Peyer's patch (tissue), 4 donors: ENCODE measurements at regions not wholly inside any gene's neighbourhood (a gene's known extent, or its start where the extent isn't known, plus 50 kb on each side); places are given as distances from the start of the nearest gene placed in this dataset.

Source experiments
- DNase-seq, 3 donors: peaks; one replicate each; pipeline ENCODE4 v3.0.0-alpha.2; 2017 to 2019
- H3K27ac ChIP-seq, 4 donors: fragments of 200-600 bp; sonication (generic); one replicate each; pipeline ENCODE4 v1.5.1; 2016 to 2019
- H3K27me3 ChIP-seq, 2 donors: fragments of 200-600 bp; sonication (generic); one replicate each; pipeline ENCODE4 v1.5.1; 2019
- H3K36me3 ChIP-seq, 3 donors: fragments of 200-600 bp; sonication (generic); one replicate each; pipeline ENCODE4 v1.5.1; 2016 to 2019
- H3K4me1 ChIP-seq, 4 donors: fragments of 200-600 bp; sonication (generic); one replicate each; pipeline ENCODE4 v1.5.1; 2016 to 2019
- H3K4me3 ChIP-seq, 4 donors: fragments of 200-600 bp; sonication (generic); 1 replicate in 3 of 4; 2 replicates in 1 of 4; pipeline ENCODE4 v1.5.1; 2016 to 2019; ENCODE audit warnings: mild to moderate bottlenecking in 1 of 4
- H3K9me3 ChIP-seq, 4 donors: fragments of 200-600 bp; sonication (generic); one replicate each; pipeline ENCODE4 v1.5.1; 2016 to 2019; ENCODE audit warnings: mild to moderate bottlenecking in 1 of 4
- CTCF ChIP-seq, 6 experiments: fragments of 450-650 bp in 4 of 6; fragments of 200-600 bp in 2 of 6; sonication (generic) in 1 of 6; IDR thresholded peaks; one replicate each; pipeline ENCODE4 v1.5.1; 2017 to 2019; ENCODE audit warnings: antibody characterized with exemption in 6 of 6, mild to moderate bottlenecking in 3 of 6, moderate library complexity in 1 of 6
- POLR2A ChIP-seq, 2 donors: fragments of 450-650 bp; IDR thresholded peaks; one replicate each; pipeline ENCODE4 v1.5.1; 2017; ENCODE audit warnings: antibody characterized with exemption in 2 of 2, mild to moderate bottlenecking in 2 of 2, moderate library complexity in 2 of 2

GRCh38 chr4:81743731-81744435, 272.2 kb upstream of the RASGEF1B start:
- Histone ChIP-seq H3K27me3 (no peaks in the 10 kb centered on the region), H3K9me3 (no peaks in the 10 kb centered on the region), H3K4me1 (no peaks in the 10 kb centered on the region), H3K36me3 (no peaks in the 10 kb centered on the region), H3K4me3 (no peak overlapping the region), H3K27ac (no peak overlapping the region)
- DNase-seq, result no peak
- TF ChIP-seq CTCF (IDR thresholded peaks at IDR 0.05), result no peak
- no peak for TF ChIP-seq POLR2A (IDR thresholded peaks at IDR 0.05)

- Histone ChIP-seq H3K4me3 (no peak overlapping the region), H3K27ac (no peak overlapping the region), H3K9me3 (no peaks in the 10 kb centered on the region), H3K4me1 (no peaks in the 10 kb centered on the region), H3K36me3 (no peaks in the 10 kb centered on the region), H3K27me3 (no peaks in the 10 kb centered on the region)
- no peak for DNase-seq
- TF ChIP-seq POLR2A (IDR thresholded peaks at IDR 0.05) (no peak), CTCF (IDR thresholded peaks at IDR 0.05) (no peak)
Observed at GRCh38 chr4:81740487-81740886, 268.8 kb upstream of the RASGEF1B start.

- Histone ChIP-seq H3K36me3 (no peaks in the 10 kb centered on the region), H3K4me1 (no peaks in the 10 kb centered on the region), H3K27me3 (no peaks in the 10 kb centered on the region), H3K4me3 (no peak overlapping the region), H3K9me3 (no peaks in the 10 kb centered on the region), H3K27ac (no peak overlapping the region)
- no peak for DNase-seq
- no peak for TF ChIP-seq POLR2A (IDR thresholded peaks at IDR 0.05)
- no peak for TF ChIP-seq CTCF (IDR thresholded peaks at IDR 0.05)
Observed at GRCh38 chr4:81738891-81739290, 267.2 kb upstream of the RASGEF1B start.

GRCh38 chr4:81737865-81738559, 266.3 kb upstream of the RASGEF1B start:
- no peak overlapping the region for H3K27ac ChIP-seq
- no peaks in the 10 kb centered on the region for H3K4me1 ChIP-seq
- DNase-seq, result no peak
- no peaks in the 10 kb centered on the region for H3K9me3 ChIP-seq
- no peaks in the 10 kb centered on the region for H3K36me3 ChIP-seq
- no peaks in the 10 kb centered on the region for H3K27me3 ChIP-seq
- no peak overlapping the region for H3K4me3 ChIP-seq
- TF ChIP-seq POLR2A (IDR thresholded peaks at IDR 0.05), result no peak

GRCh38 chr4:81736324-81736723, 264.6 kb upstream of the RASGEF1B start:
- DNase-seq, result no peak
- Histone ChIP-seq H3K27me3 (no peaks in the 10 kb centered on the region), H3K4me1 (no peaks in the 10 kb centered on the region), H3K36me3 (no peaks in the 10 kb centered on the region), H3K27ac (no peak overlapping the region), H3K9me3 (no peaks in the 10 kb centered on the region), H3K4me3 (no peak overlapping the region)
- TF ChIP-seq CTCF (IDR thresholded peaks at IDR 0.05), result no peak
- TF ChIP-seq POLR2A (IDR thresholded peaks at IDR 0.05), result no peak

GRCh38 chr4:81732980-81733379, 261.3 kb upstream of the RASGEF1B start:
- no peak for DNase-seq
- Histone ChIP-seq H3K4me3 (no peak overlapping the region), H3K27ac (no peak overlapping the region), H3K9me3 (no peaks in the 10 kb centered on the region), H3K36me3 (no peaks in the 10 kb centered on the region), H3K4me1 (no peaks in the 10 kb centered on the region), H3K27me3 (no peaks in the 10 kb centered on the region)
- TF ChIP-seq CTCF (IDR thresholded peaks at IDR 0.05), result no peak
- no peak for TF ChIP-seq POLR2A (IDR thresholded peaks at IDR 0.05)
